GM12891 (cell line): ENCODE measurements at regions not wholly inside any gene's neighbourhood (a gene's known extent, or its start where the extent isn't known, plus 50 kb on each side); places are given as distances from the start of the nearest gene placed in this dataset.

ENCODE experiments used
- POLR2A ChIP-seq: IDR thresholded peaks from 2 replicates; pipeline ENCODE4 v1.6.1; 2011; ENCODE audit warnings: low read depth, low read length, control low read depth
- POLR2AphosphoS5 ChIP-seq: IDR thresholded peaks from 2 replicates; pipeline ENCODE4 v1.6.1; 2011; ENCODE audit warnings: low read depth, low read length, control low read depth
- SPI1 ChIP-seq: IDR thresholded peaks from 2 replicates; pipeline ENCODE4 v1.6.1; 2011; ENCODE audit warnings: low read depth, low read length, control low read depth
- TAF1 ChIP-seq: IDR thresholded peaks from 2 replicates; pipeline ENCODE4 v1.6.1; 2011; ENCODE audit warnings: low read depth, low read length, control low read depth

GRCh38 chr13:111595791-111596190 is 275.3 kb downstream of the TEX29 start:
- TF ChIP-seq POLR2A (no peak), POLR2AphosphoS5 (no peak), TAF1 (no peak), SPI1 (no peak)
